Endothelial cell of umbilical vein (primary cell): ENCODE measurements at regions not wholly inside any gene's neighbourhood (a gene's known extent, or its start where the extent isn't known, plus 50 kb on each side); places are given as distances from the start of the nearest gene placed in this dataset.

ENCODE experiments used
- BruUV-seq: library from RNA; stranded (reverse); fragments of 400-500 nt; replicated peaks from 2 replicates; lab custom pipeline; 2021; lab: Mats Ljungman, UMichigan
- CTCF ChIA-PET: fragments of 300-600, 350-600 bp; sonication (Branson Sonifier 250); formaldehyde crosslinking; loops from one replicate; lab custom pipeline; 2021; ENCODE audit warnings: antibody characterized with exemption, inconsistent platforms; lab: Charles Lee
- POLR2A ChIA-PET: fragments of 300-600, 350-600 bp; sonication (Branson Sonifier 250); formaldehyde crosslinking; loops from one replicate; lab custom pipeline; 2021; ENCODE audit warnings: antibody characterized with exemption, inconsistent platforms; lab: Charles Lee
- DNase-seq: peaks from one replicate; pipeline ENCODE4 v3.0.0-alpha.2; 2011; ENCODE audit warnings: low read depth, low spot score
- FAIRE-seq: peaks from 2 replicates; lab custom pipeline; 2011; peaks lifted over from hg19 to GRCh38; lab: Jason Lieb, UNC
- H2AFZ ChIP-seq: 2 replicates; pipeline ENCODE4 v1.6.0; 2012; ENCODE audit warnings: low read depth, low read length, control low read depth, inconsistent platforms
- H3K27ac ChIP-seq: 2 replicates; pipeline ENCODE4 v1.5.1; 2011; ENCODE audit warnings: low read depth, mild to moderate bottlenecking, control low read depth, low read length, moderate library complexity; ENCODE audit not compliant: insufficient read depth
- H3K27me3 ChIP-seq, 2 experiments: 2 replicates each; pipeline versions ENCODE4 v1.6.0 to v1.6.1; 2011; ENCODE audit warnings: low read length in 2 of 2, mixed read lengths in 1 of 2; ENCODE audit not compliant: control insufficient read depth in 2 of 2, insufficient read depth in 2 of 2
- H3K36me3 ChIP-seq, 2 experiments: 2 replicates in 1 of 2; 3 replicates in 1 of 2; pipeline ENCODE4 v1.5.1; 2011; ENCODE audit warnings: low read length in 2 of 2, mild to moderate bottlenecking in 1 of 2, moderate library complexity in 1 of 2; ENCODE audit not compliant: control insufficient read depth in 2 of 2, insufficient read depth in 2 of 2; ENCODE audit errors: extremely low read depth in 1 of 2
- H3K4me1 ChIP-seq: 3 replicates; pipeline ENCODE4 v1.5.1; 2011; ENCODE audit warnings: mild to moderate bottlenecking, low read length; ENCODE audit not compliant: control insufficient read depth, insufficient read depth; ENCODE audit errors: extremely low read depth
- H3K4me2 ChIP-seq: 2 replicates; pipeline ENCODE4 v1.6.1; 2011; ENCODE audit warnings: low read length, control low read depth, mixed read lengths; ENCODE audit not compliant: insufficient read depth
- H3K4me3 ChIP-seq, 3 experiments: fragments of 200-600 bp in 1 of 3; sonication (generic), shearing (Covaris generic) in 1 of 3; replicated peaks in 1 of 3; 2 replicates each; pipeline ENCODE4 v1.5.1; 2011 to 2016; ENCODE audit warnings: control low read depth in 3 of 3, low read length in 3 of 3, mild to moderate bottlenecking in 2 of 3, inconsistent platforms in 1 of 3, low read depth in 1 of 3, moderate library complexity in 1 of 3; ENCODE audit not compliant: insufficient read depth in 1 of 3
- H3K79me2 ChIP-seq: 2 replicates; pipeline ENCODE4 v1.6.0; 2012; ENCODE audit warnings: low read length, inconsistent platforms; ENCODE audit not compliant: control insufficient read depth, insufficient read depth
- H3K9ac ChIP-seq: replicated peaks from 2 replicates; pipeline ENCODE3; 2011; ENCODE audit warnings: low read length, control low read depth; ENCODE audit not compliant: insufficient read depth; ENCODE audit errors: extremely low read depth
- H3K9me1 ChIP-seq: replicated peaks from 3 replicates; pipeline ENCODE4 v1.6.0; 2011; ENCODE audit warnings: mild to moderate bottlenecking, low read length; ENCODE audit not compliant: control insufficient read depth, insufficient read depth; ENCODE audit errors: extremely low read depth
- H3K9me3 ChIP-seq: replicated peaks from 2 replicates; pipeline ENCODE4 v1.5.1; 2012; ENCODE audit warnings: low read length, inconsistent platforms; ENCODE audit not compliant: control insufficient read depth, insufficient read depth
- H4K20me1 ChIP-seq: replicated peaks from 2 replicates; pipeline ENCODE3; 2011; ENCODE audit warnings: mild to moderate bottlenecking, low read length; ENCODE audit not compliant: control insufficient read depth, insufficient read depth; ENCODE audit errors: extremely low read depth
- CTCF ChIP-seq, 2 donors: IDR thresholded peaks; 1 replicate in 1 of 2; 2 replicates in 1 of 2; pipeline ENCODE4 v1.5.1; 2011; ENCODE audit warnings: low read length in 2 of 2, mild to moderate bottlenecking in 2 of 2, moderate library complexity in 2 of 2, control low read depth in 1 of 2, inconsistent platforms in 1 of 2, low read depth in 1 of 2; ENCODE audit not compliant: insufficient read depth in 1 of 2; ENCODE audit errors: extremely low read depth in 1 of 2
- EZH2 ChIP-seq: IDR thresholded peaks from 2 replicates; pipeline ENCODE4 v1.6.1; 2012; ENCODE audit warnings: borderline replicate concordance, low read depth, mild to moderate bottlenecking, moderate library complexity, low read length, inconsistent platforms; ENCODE audit not compliant: severe bottlenecking
- FOS ChIP-seq: IDR thresholded peaks from 2 replicates; pipeline ENCODE4 v1.6.1; 2011; ENCODE audit warnings: mild to moderate bottlenecking, low read length, moderate library complexity, borderline replicate concordance; ENCODE audit not compliant: insufficient read depth
- GATA2 ChIP-seq: IDR thresholded peaks from 2 replicates; pipeline ENCODE4 v1.7.0; 2011; ENCODE audit warnings: low read depth, mild to moderate bottlenecking, moderate library complexity, mixed read lengths, low read length; ENCODE audit not compliant: insufficient read length, insufficient read depth
- JUN ChIP-seq: IDR thresholded peaks from 2 replicates; pipeline ENCODE4 v1.6.1; 2011; ENCODE audit warnings: borderline replicate concordance, low read depth; ENCODE audit not compliant: insufficient read length, insufficient read depth
- MAX ChIP-seq: IDR thresholded peaks from 2 replicates; pipeline ENCODE4 v1.6.1; 2011; ENCODE audit not compliant: insufficient read depth, insufficient read length
- MYC ChIP-seq: IDR thresholded peaks from one replicate; pipeline ENCODE4 v1.6.1; 2011; ENCODE audit warnings: mild to moderate bottlenecking, low read depth, low read length
- POLR2A ChIP-seq: IDR thresholded peaks from 2 replicates; pipeline ENCODE4 v1.6.1; 2012; ENCODE audit warnings: low read depth, mild to moderate bottlenecking, control low read depth, low read length
- POLR2AphosphoS5 ChIP-seq: IDR thresholded peaks from 2 replicates; pipeline ENCODE4 v1.6.1; 2012; ENCODE audit warnings: low read depth, mild to moderate bottlenecking, control low read depth, low read length, moderate library complexity; ENCODE audit not compliant: insufficient read depth
- dilution Hi-C: fragments of 300-500 bp; cut with MboI; formaldehyde crosslinking; loops from one replicate; pipeline ENCODE4 v1.15.0; 2019; ENCODE audit warnings: low sequenced_read_pairs; ENCODE audit not compliant: extremely low pct_ligation_motif_present
- intact Hi-C: fragments of 100-400 bp; cut with micrococcal nuclease; formaldehyde crosslinking; loops from one replicate; pipeline ENCODE4 v1.10.0; 2022

GRCh38 chr11:17154409-17155159 is 53.2 kb downstream of the PIK3C2A start:
- no peak overlapping the region for H3K4me3 ChIP-seq
- no peak for TF ChIP-seq POLR2A
- no peak for TF ChIP-seq JUN
- TF ChIP-seq GATA2, result no peak
- no peak for TF ChIP-seq FOS
- no peak for TF ChIP-seq EZH2
- TF ChIP-seq CTCF (IDR thresholded peaks at IDR 0.05; ENCODE audit: extremely low read depth in 1 of 2, insufficient read depth in 1 of 2, low read depth in 1 of 2, low read length in 2 of 2), result no peak
- no peak for TF ChIP-seq MAX
- TF ChIP-seq POLR2AphosphoS5, result no peak
- no peak for TF ChIP-seq MYC
- no peaks in the 10 kb centered on the region for H3K9me1 ChIP-seq
- peaks cover 44% of the 10 kb centered on the region for H3K4me1 ChIP-seq
- H3K79me2 ChIP-seq, result peaks cover 71% of the 10 kb centered on the region
- no peak overlapping the region for H2AFZ ChIP-seq
- H3K27me3 ChIP-seq, result no peaks in the 10 kb centered on the region
- dilution Hi-C loops, result no loop called here
- CTCF ChIA-PET, result interaction anchor here (1.0 to 1.2 kb wide), 4 partner anchors 16 to 41 kb away, joined by 3 read pairs; no protein-coding TSS in a partner anchor
- peaks cover 0 to 3% of the 10 kb centered on the region in 2 experiments for H3K36me3 ChIP-seq
- H3K4me2 ChIP-seq, result no peak overlapping the region
- H3K9ac ChIP-seq, result no peak overlapping the region
- intact Hi-C loops, result no loop called here
- H3K27ac ChIP-seq, result no peak overlapping the region
- no peak for FAIRE-seq
- H4K20me1 ChIP-seq, result no peaks in the 10 kb centered on the region
- DNase-seq, result no peak
- H3K9me3 ChIP-seq, result no peaks in the 10 kb centered on the region
- POLR2A ChIA-PET, result interaction anchor here (0.6 kb wide), 1 partner anchor 54 kb away, joined by 7 read pairs; no protein-coding TSS in a partner anchor
- BruUV-seq, result no TSS peak
